MM.1S (cell line): ENCODE measurements at regions not wholly inside any gene's neighbourhood (a gene's known extent, or its start where the extent isn't known, plus 50 kb on each side); places are given as distances from the start of the nearest gene placed in this dataset.

Experiments
- DNase-seq: peaks from one replicate; pipeline ENCODE4 v3.0.0-alpha.2; 2015
- H2AFZ ChIP-seq: fragments of 300-600 bp; sonication (generic); 2 replicates; pipeline ENCODE4 v1.6.0; 2016; ENCODE audit warnings: antibody characterized with exemption, low read length
- H3F3A ChIP-seq: fragments of 300-600 bp; sonication (generic); 2 replicates; pipeline ENCODE4 v1.6.1; 2016; ENCODE audit warnings: mild to moderate bottlenecking, antibody characterized with exemption, low read length, moderate library complexity, mixed read lengths; ENCODE audit not compliant: insufficient read depth
- H3K27ac ChIP-seq: fragments of 300-600 bp; sonication (generic); 2 replicates; pipeline ENCODE4 v1.5.1; 2016; ENCODE audit warnings: mild to moderate bottlenecking, low read length
- H3K27me3 ChIP-seq: fragments of 300-600 bp; sonication (generic); replicated peaks from 2 replicates; pipeline ENCODE4 v1.6.0; 2016; ENCODE audit warnings: low read length; ENCODE audit not compliant: insufficient read depth
- H3K36me3 ChIP-seq: fragments of 300-600 bp; sonication (generic); replicated peaks from 2 replicates; pipeline ENCODE4 v1.6.1; 2016; ENCODE audit warnings: mild to moderate bottlenecking, low read length, mixed read lengths; ENCODE audit not compliant: insufficient read depth
- H3K4me1 ChIP-seq: fragments of 300-600 bp; sonication (generic); 2 replicates; pipeline ENCODE4 v1.6.1; 2016; ENCODE audit warnings: low read length, mixed read lengths
- H3K4me2 ChIP-seq: fragments of 300-600 bp; sonication (generic); 2 replicates; pipeline ENCODE4 v1.6.0; 2016; ENCODE audit warnings: low read depth, low read length
- H3K4me3 ChIP-seq: fragments of 300-600 bp; sonication (generic); 2 replicates; pipeline ENCODE4 v1.5.1; 2016; ENCODE audit warnings: low read length, mixed read lengths
- H3K79me2 ChIP-seq: fragments of 300-600 bp; sonication (generic); 2 replicates; pipeline ENCODE4 v1.6.1; 2016; ENCODE audit warnings: mixed run types, low read length, mixed read lengths
- H3K9ac ChIP-seq: fragments of 300-600 bp; sonication (generic); 2 replicates; pipeline ENCODE4 v1.6.1; 2016; ENCODE audit warnings: low read length, mixed read lengths
- H3K9me2 ChIP-seq: fragments of 300-600 bp; sonication (generic); replicated peaks from 2 replicates; pipeline ENCODE4 v1.6.1; 2016; ENCODE audit warnings: mild to moderate bottlenecking, low read length, mixed read lengths; ENCODE audit not compliant: insufficient read depth
- H3K9me3 ChIP-seq: fragments of 300-600 bp; sonication (generic); replicated peaks from 2 replicates; pipeline ENCODE4 v1.6.1; 2016; ENCODE audit warnings: mild to moderate bottlenecking, low read length, mixed read lengths; ENCODE audit not compliant: insufficient read depth
- H4K20me1 ChIP-seq: fragments of 300-600 bp; sonication (generic); 2 replicates; pipeline ENCODE4 v1.6.1; 2016; ENCODE audit warnings: mild to moderate bottlenecking, low read length, moderate library complexity, mixed read lengths; ENCODE audit not compliant: insufficient read depth
- EZH2 ChIP-seq: fragments of 300-600 bp; sonication (generic); optimal IDR thresholded peaks from 2 replicates; pipeline ENCODE3; 2017; ENCODE audit warnings: low read depth, mild to moderate bottlenecking, antibody characterized with exemption, low read length, mixed read lengths
- EZH2phosphoT487 ChIP-seq: fragments of 300-600 bp; sonication (generic); IDR thresholded peaks from 2 replicates; pipeline ENCODE4 v1.6.1; 2018; ENCODE audit warnings: antibody characterized with exemption, low read length
- TF ChIP-seq, protein P1 (sequence below): fragments of 300-600 bp; sonication (generic); IDR thresholded peaks from 2 replicates; pipeline ENCODE4 v1.5.1; 2016; ENCODE audit warnings: antibody characterized with exemption, low read length, mixed read lengths

DNA sequence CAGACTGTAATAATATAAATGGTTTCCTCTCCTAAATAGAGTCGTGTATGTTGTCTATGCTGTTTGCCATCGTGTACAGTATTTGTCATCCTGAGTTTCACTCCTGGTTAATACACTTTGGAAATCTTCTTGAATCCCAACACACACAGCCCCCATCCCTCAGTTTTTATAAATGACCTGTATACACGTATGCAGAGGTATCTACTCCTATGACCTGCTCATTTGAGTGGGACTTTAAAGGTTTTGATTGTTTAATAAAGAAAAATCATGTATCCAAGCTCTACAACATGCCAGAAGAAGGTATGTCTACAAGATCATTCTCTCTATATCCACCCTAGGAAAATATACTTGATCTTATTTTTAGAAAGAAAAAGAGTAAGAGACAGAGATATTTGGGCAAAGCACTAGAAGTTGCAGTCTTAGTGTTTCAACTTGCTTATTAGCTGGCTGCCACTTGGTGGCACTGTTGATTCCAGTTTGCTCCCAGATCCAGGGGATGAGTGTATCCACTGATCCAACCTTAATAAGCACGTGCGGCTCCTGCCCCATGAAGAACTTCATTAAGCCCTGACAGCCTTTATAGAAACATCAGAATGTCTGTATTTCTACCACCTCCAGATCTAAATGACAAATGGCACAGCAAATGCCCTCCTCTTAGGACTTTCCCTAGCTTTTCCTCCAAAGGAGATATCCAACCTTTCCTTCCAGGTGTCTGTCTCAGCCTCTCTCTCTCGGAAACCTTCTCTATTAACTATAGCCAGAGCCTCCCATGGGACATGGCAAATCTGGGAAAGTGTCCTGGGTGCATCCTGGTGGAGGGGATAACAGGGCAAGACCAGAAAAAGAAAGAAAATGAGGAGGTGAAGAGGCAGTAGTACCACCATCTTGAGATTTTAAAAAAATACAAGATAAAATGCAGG lies 181.6 kb upstream of the NEBL start:
- H3K36me3 ChIP-seq: no peaks in the 10 kb centered on the region
- H3K27me3 ChIP-seq: no peaks in the 10 kb centered on the region
- H3K9ac ChIP-seq: no peak overlapping the region
- H2AFZ ChIP-seq: no peak overlapping the region
- H3K9me2 ChIP-seq: no peaks in the 10 kb centered on the region
- no peak overlapping the region for H3K4me2 ChIP-seq
- TF ChIP-seq EZH2phosphoT487: no peak
- TF ChIP-seq, protein P1, sequence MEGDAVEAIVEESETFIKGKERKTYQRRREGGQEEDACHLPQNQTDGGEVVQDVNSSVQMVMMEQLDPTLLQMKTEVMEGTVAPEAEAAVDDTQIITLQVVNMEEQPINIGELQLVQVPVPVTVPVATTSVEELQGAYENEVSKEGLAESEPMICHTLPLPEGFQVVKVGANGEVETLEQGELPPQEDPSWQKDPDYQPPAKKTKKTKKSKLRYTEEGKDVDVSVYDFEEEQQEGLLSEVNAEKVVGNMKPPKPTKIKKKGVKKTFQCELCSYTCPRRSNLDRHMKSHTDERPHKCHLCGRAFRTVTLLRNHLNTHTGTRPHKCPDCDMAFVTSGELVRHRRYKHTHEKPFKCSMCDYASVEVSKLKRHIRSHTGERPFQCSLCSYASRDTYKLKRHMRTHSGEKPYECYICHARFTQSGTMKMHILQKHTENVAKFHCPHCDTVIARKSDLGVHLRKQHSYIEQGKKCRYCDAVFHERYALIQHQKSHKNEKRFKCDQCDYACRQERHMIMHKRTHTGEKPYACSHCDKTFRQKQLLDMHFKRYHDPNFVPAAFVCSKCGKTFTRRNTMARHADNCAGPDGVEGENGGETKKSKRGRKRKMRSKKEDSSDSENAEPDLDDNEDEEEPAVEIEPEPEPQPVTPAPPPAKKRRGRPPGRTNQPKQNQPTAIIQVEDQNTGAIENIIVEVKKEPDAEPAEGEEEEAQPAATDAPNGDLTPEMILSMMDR: peak; percentile 74
- no peaks in the 10 kb centered on the region for H3K79me2 ChIP-seq
- DNase-seq: peak; percentile 55
- no peaks in the 10 kb centered on the region for H3K4me1 ChIP-seq
- H3K9me3 ChIP-seq: no peaks in the 10 kb centered on the region
- H3F3A ChIP-seq: no peaks in the 10 kb centered on the region
- no peak overlapping the region for H3K4me3 ChIP-seq
- H3K27ac ChIP-seq: no peak overlapping the region
- no peaks in the 10 kb centered on the region for H4K20me1 ChIP-seq

DNA sequence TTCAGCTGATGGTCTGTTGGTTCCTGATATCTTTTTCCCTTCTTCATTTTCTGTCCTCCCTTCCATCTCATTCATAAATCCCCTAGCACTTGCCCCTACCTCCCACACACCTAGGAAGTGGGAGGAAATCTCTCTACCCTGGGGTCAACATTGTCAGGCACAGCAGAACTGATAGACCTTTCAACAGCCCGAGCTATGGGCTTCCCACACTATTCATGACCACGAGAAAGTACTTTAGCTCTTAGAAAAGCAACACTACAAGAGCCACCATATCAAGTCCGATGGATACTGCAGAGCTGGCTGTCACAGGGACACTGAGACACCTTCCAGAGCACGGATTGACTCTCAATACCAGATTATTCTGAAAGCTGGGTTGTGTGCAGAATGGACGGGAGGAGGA lies 180.6 kb upstream of the NEBL start:
- Histone ChIP-seq H3K27me3 (no peaks in the 10 kb centered on the region), H3F3A (no peaks in the 10 kb centered on the region), H3K4me2 (no peak overlapping the region), H3K9me3 (no peaks in the 10 kb centered on the region), H3K36me3 (no peaks in the 10 kb centered on the region), H3K79me2 (no peaks in the 10 kb centered on the region), H2AFZ (no peak overlapping the region), H3K27ac (no peak overlapping the region), H3K9ac (no peak overlapping the region), H4K20me1 (no peaks in the 10 kb centered on the region), H3K9me2 (no peaks in the 10 kb centered on the region), H3K4me3 (no peak overlapping the region), H3K4me1 (no peaks in the 10 kb centered on the region)
- TF ChIP-seq EZH2phosphoT487 (no peak), EZH2 (no peak)
- TF ChIP-seq, protein P1: no peak
- DNase-seq: no peak

DNA sequence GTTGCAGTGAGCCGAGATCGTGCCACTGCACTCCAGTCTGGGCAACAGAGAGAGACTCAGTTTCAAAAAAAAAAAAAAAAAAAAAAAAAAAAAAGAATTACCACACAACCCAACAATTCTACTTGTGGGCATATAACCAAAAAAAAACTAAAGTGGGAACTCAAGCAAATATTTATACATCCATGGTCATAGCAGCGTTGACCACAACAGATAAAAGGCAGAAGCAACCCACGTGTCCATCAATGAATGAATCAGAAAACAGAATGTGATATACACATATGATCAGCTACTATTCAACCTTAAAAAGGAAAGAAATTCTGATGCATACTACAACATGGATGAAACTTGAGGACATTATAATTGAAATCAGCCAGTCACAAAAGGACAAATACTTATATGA lies 179.3 kb upstream of the NEBL start:
- TF ChIP-seq EZH2phosphoT487: no peak
- no peak for TF ChIP-seq EZH2
- TF ChIP-seq, protein P1: no peak
- no peaks in the 10 kb centered on the region for H3K4me1 ChIP-seq

More for the DNA sequence above, 179.3 kb upstream of the NEBL start:
- no peaks in the 10 kb centered on the region for H3K27me3 ChIP-seq
- no peak overlapping the region for H2AFZ ChIP-seq
- no peaks in the 10 kb centered on the region for H3K9me2 ChIP-seq
- no peaks in the 10 kb centered on the region for H3K79me2 ChIP-seq
- H3K4me2 ChIP-seq: no peak overlapping the region
- H3K36me3 ChIP-seq: no peaks in the 10 kb centered on the region
- H3K9me3 ChIP-seq: no peaks in the 10 kb centered on the region
- H3K27ac ChIP-seq: no peak overlapping the region
- no peak for DNase-seq
- H3K9ac ChIP-seq: no peak overlapping the region
- no peaks in the 10 kb centered on the region for H3F3A ChIP-seq
- H3K4me3 ChIP-seq: no peak overlapping the region
- no peaks in the 10 kb centered on the region for H4K20me1 ChIP-seq
